Endothelial cell (in vitro differentiated cells): ENCODE measurements at regions not wholly inside any gene's neighbourhood (a gene's known extent, or its start where the extent isn't known, plus 50 kb on each side); places are given as distances from the start of the nearest gene placed in this dataset.
A peak's percentile ranks its signal among the peaks of the same experiment; 100 is the strongest.
"Not testable (repeated sequence)": the region's sequence is repeated elsewhere in the genome, so short reads cannot be mapped to it uniquely, and the experiment has no call there.

Source experiments
- DNase-seq: peaks from one replicate; pipeline ENCODE4 v3.0.0; 2021; ENCODE audit warnings: low spot score
- H3K27ac Mint-ChIP-seq: one replicate; pipeline ENCODE4 v1.8.0; 2021; ENCODE audit warnings: mixed read lengths, inconsistent platforms; ENCODE audit not compliant: unreplicated experiment
- H3K27me3 Mint-ChIP-seq: one replicate; pipeline ENCODE4 v1.8.0; 2021; ENCODE audit warnings: mild to moderate bottlenecking, moderate library complexity, mixed read lengths, inconsistent platforms; ENCODE audit not compliant: unreplicated experiment
- H3K36me3 Mint-ChIP-seq: one replicate; pipeline ENCODE4 v1.8.0; 2021; ENCODE audit warnings: mild to moderate bottlenecking, low read depth, mixed read lengths, inconsistent platforms; ENCODE audit not compliant: unreplicated experiment
- H3K4me1 Mint-ChIP-seq: one replicate; pipeline ENCODE4 v1.8.0; 2021; ENCODE audit warnings: mild to moderate bottlenecking, mixed read lengths, inconsistent platforms; ENCODE audit not compliant: unreplicated experiment
- H3K4me3 Mint-ChIP-seq: one replicate; pipeline ENCODE4 v1.8.0; 2021; ENCODE audit warnings: mild to moderate bottlenecking, mixed read lengths, inconsistent platforms; ENCODE audit not compliant: unreplicated experiment
- H3K9me3 Mint-ChIP-seq: one replicate; pipeline ENCODE4 v1.8.0; 2021; ENCODE audit warnings: mixed read lengths, inconsistent platforms; ENCODE audit not compliant: unreplicated experiment
- TF ChIP-seq, protein P1 (sequence below): fragments of 200-600 bp; sonication (generic); IDR thresholded peaks from one replicate; pipeline ENCODE4 v1.5.0; 2021; ENCODE audit warnings: antibody characterized with exemption; ENCODE audit not compliant: unreplicated experiment

DNA sequence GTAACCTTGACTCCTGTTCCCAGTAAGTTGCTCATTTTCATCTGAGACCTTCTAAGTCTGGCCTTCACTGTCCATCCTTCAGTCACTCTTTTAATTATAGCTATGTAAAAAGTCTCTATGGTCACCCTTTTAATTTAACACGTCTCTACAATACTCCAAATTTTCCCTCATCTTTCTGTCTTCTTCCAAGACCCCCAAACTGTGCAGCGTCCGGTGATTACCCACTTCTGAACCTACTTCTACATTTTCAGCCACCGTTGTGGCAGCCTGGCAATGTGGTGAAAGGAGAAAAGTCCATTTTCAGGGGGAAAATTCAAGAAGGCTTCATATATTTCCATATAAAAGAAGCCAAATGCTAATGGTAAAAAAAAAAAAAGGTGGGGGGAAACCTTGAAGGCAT is 283.4 kb downstream of the POTED start:
- H3K4me1 Mint-ChIP-seq, DNase-seq, H3K36me3 Mint-ChIP-seq, H3K9me3 Mint-ChIP-seq, H3K27me3 Mint-ChIP-seq, H3K4me3 Mint-ChIP-seq, H3K27ac Mint-ChIP-seq: not testable (repeated sequence)

DNA sequence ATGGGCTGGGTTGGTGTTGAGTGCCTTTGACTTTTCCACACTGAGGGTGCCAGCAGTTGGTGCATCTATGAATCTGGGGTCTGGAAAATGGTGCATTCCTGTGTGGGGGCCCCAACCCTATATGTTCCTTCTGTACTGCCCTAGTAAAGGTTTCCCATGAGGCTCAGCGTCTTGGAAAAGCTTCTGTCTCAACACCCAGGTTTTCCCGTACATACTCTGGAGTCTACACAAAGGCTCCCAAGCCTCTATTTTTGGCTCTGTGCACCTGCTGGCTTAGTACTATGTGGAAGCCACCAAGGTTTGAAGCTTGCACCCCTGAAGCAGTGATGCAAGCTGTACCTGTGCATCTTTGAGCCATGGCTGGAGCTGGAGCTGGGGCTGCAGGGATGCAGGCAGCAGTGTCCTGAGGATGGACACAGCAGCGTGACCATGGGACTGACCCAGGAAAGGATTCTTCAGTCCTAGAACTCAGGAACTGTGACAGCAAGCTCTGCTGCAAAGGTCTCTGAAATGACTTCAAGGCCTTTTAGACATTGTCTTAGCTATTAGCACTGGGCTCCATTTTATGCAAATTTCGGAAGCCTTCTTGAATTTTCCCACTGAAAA is 282.7 kb downstream of the POTED start:
- not testable (repeated sequence) for H3K27me3 Mint-ChIP-seq, DNase-seq, H3K27ac Mint-ChIP-seq, H3K4me3 Mint-ChIP-seq, H3K9me3 Mint-ChIP-seq, H3K36me3 Mint-ChIP-seq, H3K4me1 Mint-ChIP-seq

DNA sequence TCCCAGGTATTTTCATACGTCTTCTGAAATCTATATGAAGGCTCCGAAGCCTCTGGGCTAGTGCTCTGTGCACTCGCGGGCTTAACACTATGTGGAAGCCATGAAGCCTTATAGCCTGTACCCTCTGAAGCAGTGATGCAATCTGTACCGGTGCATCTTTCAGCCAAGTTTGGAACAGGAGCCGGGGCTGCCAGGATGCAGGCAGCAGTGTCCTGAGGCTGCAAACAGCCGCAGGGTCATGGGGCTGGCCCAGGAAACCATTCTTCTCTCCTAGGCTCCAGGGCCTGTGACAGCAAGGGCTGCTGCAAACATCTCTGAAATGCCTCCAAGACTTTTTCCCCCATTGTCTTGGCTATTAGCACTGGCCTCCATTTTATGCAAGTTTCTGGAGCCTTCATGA is 279.6 kb downstream of the POTED start:
- not testable (repeated sequence) for H3K9me3 Mint-ChIP-seq, H3K27me3 Mint-ChIP-seq, H3K27ac Mint-ChIP-seq, H3K4me3 Mint-ChIP-seq, H3K4me1 Mint-ChIP-seq, DNase-seq, H3K36me3 Mint-ChIP-seq

DNA sequence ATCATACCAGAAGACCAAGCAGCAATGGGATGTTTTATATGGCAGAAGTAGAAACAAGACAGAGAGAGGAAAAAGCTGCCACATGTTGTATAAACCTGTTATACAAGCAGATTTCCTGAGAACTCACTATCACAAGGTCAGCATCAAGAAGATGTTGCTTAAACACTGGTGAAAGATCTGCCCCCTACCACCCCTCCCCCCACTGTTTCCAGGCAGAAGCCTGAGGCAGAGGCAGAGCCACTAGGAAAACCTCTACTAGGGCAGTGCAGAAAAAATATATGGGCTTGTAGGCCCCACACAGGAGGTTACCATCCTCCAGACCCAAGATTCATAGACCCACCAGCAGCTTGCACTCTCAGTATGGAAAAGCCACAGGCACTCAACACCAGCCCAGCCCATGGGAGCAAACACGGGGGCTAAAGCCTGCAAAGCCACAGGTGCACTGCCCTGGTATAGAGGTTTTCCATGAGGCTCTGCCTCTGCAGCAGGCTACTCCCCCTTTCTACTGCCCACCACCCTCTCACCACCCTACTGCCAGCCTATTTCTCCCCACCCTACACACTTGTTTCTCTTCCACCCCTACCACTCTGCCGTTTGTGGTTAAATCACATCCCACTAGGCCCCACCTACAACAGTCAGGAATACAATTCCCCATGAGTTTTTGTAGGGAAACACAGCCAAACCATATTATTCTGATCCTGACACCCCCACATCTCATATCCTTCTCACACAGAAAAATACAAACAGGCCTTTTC is 274.2 kb downstream of the POTED start:
- H3K27me3 Mint-ChIP-seq, H3K4me3 Mint-ChIP-seq, H3K36me3 Mint-ChIP-seq: not testable (repeated sequence)

DNA sequence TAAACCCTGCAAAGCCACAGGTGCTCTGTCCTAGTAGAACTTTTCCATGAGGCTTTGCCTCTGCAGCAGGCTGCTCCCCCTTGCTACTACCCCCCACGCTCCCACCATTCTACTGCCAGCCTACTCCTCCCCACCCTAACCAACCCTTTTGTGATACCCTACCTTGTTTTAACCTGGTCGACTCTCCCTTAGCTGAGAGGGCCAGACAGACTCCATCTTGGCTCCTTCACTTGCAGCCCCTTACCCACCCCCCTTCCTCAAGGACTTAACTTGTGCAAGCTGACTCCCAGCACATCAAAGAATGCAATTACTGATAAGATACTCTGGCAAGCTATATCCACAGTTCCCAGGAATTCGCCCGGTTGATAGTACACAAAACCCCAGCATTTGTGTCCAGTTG is 267.9 kb downstream of the POTED start:
- not testable (repeated sequence) for H3K4me1 Mint-ChIP-seq, H3K27ac Mint-ChIP-seq, H3K9me3 Mint-ChIP-seq, DNase-seq, H3K27me3 Mint-ChIP-seq, H3K36me3 Mint-ChIP-seq, H3K4me3 Mint-ChIP-seq

More for the DNA sequence above, 274.2 kb downstream of the POTED start:
- not testable (repeated sequence) for H3K4me1 Mint-ChIP-seq, H3K9me3 Mint-ChIP-seq, H3K27ac Mint-ChIP-seq, DNase-seq

DNA sequence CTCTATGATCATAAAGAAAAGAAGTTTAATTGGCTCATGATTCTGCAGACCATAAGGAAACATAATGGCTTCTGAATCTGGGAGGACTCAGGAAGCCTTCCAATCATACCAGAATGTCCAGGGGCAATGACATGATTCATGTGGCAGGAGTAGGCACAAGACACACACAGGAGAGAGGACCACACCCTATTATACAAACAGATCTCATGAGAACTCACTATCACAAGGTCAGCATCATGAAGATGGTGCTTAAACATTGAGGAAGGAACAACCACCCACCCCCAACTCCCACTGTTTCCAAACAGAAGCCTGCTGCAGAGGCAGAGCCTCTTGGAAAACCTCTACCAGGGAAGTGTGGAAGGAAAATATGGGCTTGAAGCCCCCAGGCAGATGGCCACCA is 267.4 kb downstream of the POTED start:
- H3K36me3 Mint-ChIP-seq, H3K4me3 Mint-ChIP-seq, H3K9me3 Mint-ChIP-seq, DNase-seq, H3K27ac Mint-ChIP-seq, H3K4me1 Mint-ChIP-seq, H3K27me3 Mint-ChIP-seq: not testable (repeated sequence)

DNA sequence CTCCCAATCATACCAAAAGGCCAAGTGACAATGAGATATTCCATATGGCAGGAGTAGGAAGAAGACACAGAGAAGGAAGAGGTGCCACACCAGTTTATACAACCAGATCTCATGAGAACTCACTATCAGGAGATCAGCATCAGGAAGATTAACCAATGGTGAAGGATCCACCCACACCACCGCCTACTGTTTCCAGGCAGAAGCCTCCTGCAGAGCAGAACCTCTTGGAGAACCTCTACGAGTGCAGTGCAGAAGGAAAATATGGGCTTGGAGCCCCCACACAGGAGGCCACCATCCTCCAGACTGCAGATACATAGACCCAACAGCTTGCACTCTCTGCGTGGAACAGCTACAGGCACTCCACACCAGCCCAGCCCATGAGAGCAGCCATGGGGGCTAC is 264.4 kb downstream of the POTED start:
- H3K27ac Mint-ChIP-seq, DNase-seq, H3K4me3 Mint-ChIP-seq, H3K4me1 Mint-ChIP-seq, H3K27me3 Mint-ChIP-seq, H3K9me3 Mint-ChIP-seq, H3K36me3 Mint-ChIP-seq: not testable (repeated sequence)

DNA sequence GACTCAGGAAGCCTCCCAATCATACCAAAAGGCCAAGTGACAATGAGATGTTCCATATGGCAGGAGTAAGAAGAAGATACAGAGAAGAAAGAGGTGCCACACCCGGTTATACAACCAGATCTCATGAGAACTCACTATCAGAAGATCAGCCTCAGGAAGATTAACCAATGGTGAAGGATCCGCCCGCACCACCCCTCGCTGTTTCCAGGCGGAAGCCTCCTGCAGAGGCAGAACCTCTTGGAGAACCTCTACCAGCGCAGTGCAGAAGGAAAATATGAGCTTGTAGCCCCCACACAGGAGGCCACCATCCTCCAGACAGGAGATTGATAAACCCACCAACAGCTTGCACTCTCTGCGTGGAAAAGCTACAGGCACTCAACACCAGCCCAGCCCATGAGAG is 245.1 kb downstream of the POTED start:
- peaks cover 6% of the 10 kb centered on the region for H3K27me3 Mint-ChIP-seq

DNA sequence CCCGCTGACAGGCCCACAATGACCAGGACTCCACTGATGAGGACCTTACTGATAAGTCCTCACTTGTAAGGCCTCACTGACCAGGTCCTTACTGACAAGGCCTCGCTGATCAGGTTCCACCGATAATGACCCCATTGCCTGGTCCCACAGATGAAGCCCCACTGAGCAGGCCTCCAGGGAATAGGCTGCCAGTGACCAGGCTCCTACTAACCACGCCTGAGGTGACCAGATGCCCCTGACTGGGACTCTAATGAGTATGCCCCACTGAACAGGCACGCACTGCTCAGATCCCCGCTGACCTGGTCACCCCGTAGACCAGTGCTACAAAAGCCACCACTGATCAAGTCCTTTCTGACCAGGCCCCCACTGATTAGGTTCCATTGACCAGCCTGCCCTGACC is 241.2 kb downstream of the POTED start:
- Mint-ChIP-seq H3K27ac (peak overlapping the region; percentile 41), H3K36me3 (peaks cover 16% of the 10 kb centered on the region)
- DNase-seq, H3K4me1 Mint-ChIP-seq, H3K9me3 Mint-ChIP-seq, H3K4me3 Mint-ChIP-seq, H3K27me3 Mint-ChIP-seq: not testable (repeated sequence)

More for the DNA sequence above, 245.1 kb downstream of the POTED start:
- no peak overlapping the region for H3K4me3 Mint-ChIP-seq
- no peak for DNase-seq
- TF ChIP-seq, protein P1, sequence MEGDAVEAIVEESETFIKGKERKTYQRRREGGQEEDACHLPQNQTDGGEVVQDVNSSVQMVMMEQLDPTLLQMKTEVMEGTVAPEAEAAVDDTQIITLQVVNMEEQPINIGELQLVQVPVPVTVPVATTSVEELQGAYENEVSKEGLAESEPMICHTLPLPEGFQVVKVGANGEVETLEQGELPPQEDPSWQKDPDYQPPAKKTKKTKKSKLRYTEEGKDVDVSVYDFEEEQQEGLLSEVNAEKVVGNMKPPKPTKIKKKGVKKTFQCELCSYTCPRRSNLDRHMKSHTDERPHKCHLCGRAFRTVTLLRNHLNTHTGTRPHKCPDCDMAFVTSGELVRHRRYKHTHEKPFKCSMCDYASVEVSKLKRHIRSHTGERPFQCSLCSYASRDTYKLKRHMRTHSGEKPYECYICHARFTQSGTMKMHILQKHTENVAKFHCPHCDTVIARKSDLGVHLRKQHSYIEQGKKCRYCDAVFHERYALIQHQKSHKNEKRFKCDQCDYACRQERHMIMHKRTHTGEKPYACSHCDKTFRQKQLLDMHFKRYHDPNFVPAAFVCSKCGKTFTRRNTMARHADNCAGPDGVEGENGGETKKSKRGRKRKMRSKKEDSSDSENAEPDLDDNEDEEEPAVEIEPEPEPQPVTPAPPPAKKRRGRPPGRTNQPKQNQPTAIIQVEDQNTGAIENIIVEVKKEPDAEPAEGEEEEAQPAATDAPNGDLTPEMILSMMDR: no peak
- no peaks in the 10 kb centered on the region for H3K9me3 Mint-ChIP-seq
- H3K4me1 Mint-ChIP-seq: no peaks in the 10 kb centered on the region
- no peak overlapping the region for H3K27ac Mint-ChIP-seq
- H3K36me3 Mint-ChIP-seq: peaks cover 15% of the 10 kb centered on the region

DNA sequence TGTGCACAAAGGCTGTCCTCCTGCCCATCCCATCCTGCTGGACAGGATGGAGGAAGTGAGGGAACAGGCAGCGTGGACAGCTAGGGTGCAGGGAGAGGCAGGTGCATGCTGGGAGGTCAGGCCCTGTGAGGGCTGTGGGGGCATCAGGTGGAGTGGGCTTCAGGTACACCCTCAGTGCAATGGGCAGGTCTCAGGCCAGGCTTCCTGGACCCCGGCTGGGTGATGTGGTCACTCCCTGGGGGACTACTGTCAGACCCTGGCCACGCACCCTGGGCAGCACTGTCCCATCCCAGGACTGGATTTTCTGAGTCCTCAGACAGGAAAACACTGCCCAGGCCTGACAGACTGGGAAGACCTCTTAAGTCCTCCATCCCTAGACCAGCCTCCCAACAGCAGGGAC is 239.9 kb downstream of the POTED start:
- DNase-seq, H3K4me3 Mint-ChIP-seq, H3K27ac Mint-ChIP-seq, H3K9me3 Mint-ChIP-seq, H3K27me3 Mint-ChIP-seq, H3K4me1 Mint-ChIP-seq: not testable (repeated sequence)
- H3K36me3 Mint-ChIP-seq: peaks cover 16% of the 10 kb centered on the region

DNA sequence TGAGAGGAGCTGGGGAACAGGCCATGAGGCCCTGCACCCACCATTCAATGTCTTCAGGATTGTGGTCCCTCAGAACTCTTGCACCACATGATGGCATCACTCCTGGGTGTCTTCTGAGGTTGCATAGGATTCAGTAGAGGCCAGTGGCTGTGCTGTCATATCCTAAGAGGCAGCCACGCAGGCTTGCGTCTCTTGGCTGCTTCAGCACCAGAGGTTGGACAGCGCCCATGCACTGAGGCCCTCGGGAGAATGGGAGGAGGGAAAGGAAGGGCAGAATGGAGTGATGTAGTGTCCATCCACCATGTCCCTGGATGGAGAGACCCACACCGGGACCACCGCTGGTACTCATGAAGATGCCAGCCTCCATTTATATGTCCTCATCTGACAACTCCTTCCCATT is 237.1 kb downstream of the POTED start:
- H3K4me3 Mint-ChIP-seq, H3K9me3 Mint-ChIP-seq, H3K4me1 Mint-ChIP-seq, H3K27ac Mint-ChIP-seq, H3K27me3 Mint-ChIP-seq: not testable (repeated sequence)
- peak; percentile 35 for DNase-seq
- H3K36me3 Mint-ChIP-seq: peaks cover 16% of the 10 kb centered on the region
